ENCODE measurements at regions not wholly inside any gene's neighbourhood (a gene's known extent, or its start where the extent isn't known, plus 50 kb on each side); places are given as distances from the start of the nearest gene placed in this dataset.

DNA sequence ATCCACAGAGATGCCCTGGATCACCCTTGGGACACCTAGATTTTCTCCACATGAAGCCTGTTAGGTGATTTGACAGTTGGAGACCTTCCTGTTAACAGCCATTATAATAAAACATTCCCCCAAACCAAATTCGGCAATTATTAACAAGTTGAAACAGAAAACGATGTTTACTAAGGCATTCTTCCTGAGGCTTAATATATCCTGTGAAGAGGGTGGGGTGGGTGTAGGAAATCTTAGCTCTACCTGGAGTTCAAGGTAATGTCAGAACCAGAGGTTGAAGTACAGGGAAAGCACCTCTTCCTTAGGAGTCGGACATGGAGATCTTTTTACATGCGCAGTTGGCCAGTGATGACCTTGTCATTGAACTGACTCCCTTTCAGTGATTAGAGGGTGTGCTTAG lies 143.0 kb downstream of the FGF9 start:
- H3K4me1 ChIP-seq (ENCODE audit: control insufficient read depth, extremely low read depth, insufficient read depth, low read length), result no peaks in the 10 kb centered on the region

DNA sequence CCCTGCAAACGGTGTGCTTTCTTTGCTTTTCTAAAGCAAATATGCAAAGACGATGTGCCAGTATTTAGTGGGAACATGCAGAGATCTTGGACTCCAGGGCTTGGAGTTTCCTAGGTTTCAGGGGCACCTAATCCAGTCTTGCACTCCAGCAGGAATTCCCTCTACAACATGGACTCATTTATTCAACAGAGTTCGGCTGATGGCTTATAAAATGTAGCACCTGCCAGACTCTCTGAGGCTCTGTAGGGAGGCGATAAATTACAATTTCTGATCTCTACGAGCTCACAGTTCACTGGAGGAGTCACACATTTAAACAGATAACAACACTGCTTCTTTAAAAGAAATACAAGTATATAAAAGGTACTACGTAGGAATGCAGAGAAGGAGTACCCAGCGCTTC lies 143.7 kb downstream of the FGF9 start:
- H4K20me1 ChIP-seq (ENCODE audit: control insufficient read depth, extremely low read depth, insufficient read depth, low read length), result no peaks in the 10 kb centered on the region
- TF ChIP-seq, protein P1, sequence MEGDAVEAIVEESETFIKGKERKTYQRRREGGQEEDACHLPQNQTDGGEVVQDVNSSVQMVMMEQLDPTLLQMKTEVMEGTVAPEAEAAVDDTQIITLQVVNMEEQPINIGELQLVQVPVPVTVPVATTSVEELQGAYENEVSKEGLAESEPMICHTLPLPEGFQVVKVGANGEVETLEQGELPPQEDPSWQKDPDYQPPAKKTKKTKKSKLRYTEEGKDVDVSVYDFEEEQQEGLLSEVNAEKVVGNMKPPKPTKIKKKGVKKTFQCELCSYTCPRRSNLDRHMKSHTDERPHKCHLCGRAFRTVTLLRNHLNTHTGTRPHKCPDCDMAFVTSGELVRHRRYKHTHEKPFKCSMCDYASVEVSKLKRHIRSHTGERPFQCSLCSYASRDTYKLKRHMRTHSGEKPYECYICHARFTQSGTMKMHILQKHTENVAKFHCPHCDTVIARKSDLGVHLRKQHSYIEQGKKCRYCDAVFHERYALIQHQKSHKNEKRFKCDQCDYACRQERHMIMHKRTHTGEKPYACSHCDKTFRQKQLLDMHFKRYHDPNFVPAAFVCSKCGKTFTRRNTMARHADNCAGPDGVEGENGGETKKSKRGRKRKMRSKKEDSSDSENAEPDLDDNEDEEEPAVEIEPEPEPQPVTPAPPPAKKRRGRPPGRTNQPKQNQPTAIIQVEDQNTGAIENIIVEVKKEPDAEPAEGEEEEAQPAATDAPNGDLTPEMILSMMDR (conservative IDR thresholded peaks at IDR 0.05 in 1 of 2, IDR thresholded peaks at IDR 0.05 in 1 of 2; ENCODE audit: low read depth in 1 of 2, low read length in 2 of 2), result no peak
- no peak for TF ChIP-seq EZH2 (IDR thresholded peaks at IDR 0.05; ENCODE audit: low read length, missing control alignments)

More for the DNA sequence above, 143.0 kb downstream of the FGF9 start:
- Histone ChIP-seq H3K27me3 (ENCODE audit: control insufficient read depth, insufficient read depth, low read length) (no peaks in the 10 kb centered on the region), H3K4me2 (ENCODE audit: extremely low read depth, insufficient read depth, low read length) (no peak overlapping the region), H3K27ac (ENCODE audit: insufficient read depth, low read length) (no peak overlapping the region), H2AFZ (ENCODE audit: low read length) (no peak overlapping the region), H3K4me3 (replicated peaks in 1 of 4; ENCODE audit: control extremely low read depth in 1 of 4, insufficient read depth in 1 of 4, low read depth in 3 of 4, low read length in 4 of 4) (no peak overlapping the region), H3K36me3 (ENCODE audit: control insufficient read depth, insufficient read depth, low read length) (no peaks in the 10 kb centered on the region), H3K9me3 (ENCODE audit: control insufficient read depth, insufficient read depth, low read depth, low read length) (no peaks in the 10 kb centered on the region), H4K20me1 (ENCODE audit: control insufficient read depth, extremely low read depth, insufficient read depth, low read length) (no peaks in the 10 kb centered on the region), H3K9ac (ENCODE audit: insufficient read depth, low read length) (no peak overlapping the region), H3K79me2 (ENCODE audit: control insufficient read depth, insufficient read depth, low read length) (no peaks in the 10 kb centered on the region)
- no peak for DNase-seq (ENCODE audit: low read depth in 2 of 2)
- TF ChIP-seq EZH2 (IDR thresholded peaks at IDR 0.05; ENCODE audit: low read length, missing control alignments), result no peak
- TF ChIP-seq, protein P1 (conservative IDR thresholded peaks at IDR 0.05 in 1 of 2, IDR thresholded peaks at IDR 0.05 in 1 of 2; ENCODE audit: low read depth in 1 of 2, low read length in 2 of 2), result no peak

DNA sequence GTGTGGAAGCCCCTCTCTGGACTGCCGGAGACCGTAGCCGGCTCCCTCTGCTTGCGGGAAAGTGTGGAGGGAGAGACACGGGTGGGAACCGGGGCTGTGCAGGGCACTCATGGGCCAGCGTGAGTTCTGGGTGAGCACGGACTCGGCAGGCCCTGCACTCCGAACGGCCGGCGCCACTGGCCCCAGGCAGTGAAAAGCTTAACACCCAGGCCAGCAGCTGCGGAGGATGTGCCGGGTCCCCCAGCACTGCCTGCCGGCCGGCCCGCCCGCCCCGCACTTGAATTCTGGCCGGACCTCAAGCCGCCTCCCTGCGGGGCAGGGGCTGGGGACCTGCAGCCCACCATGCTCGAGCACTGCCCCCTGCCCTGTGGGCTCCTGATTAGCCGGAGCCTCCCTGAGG lies 147.0 kb downstream of the FGF9 start:
- Histone ChIP-seq H2AFZ (ENCODE audit: low read length) (no peak overlapping the region), H3K4me2 (ENCODE audit: extremely low read depth, insufficient read depth, low read length) (no peak overlapping the region), H3K27ac (ENCODE audit: insufficient read depth, low read length) (no peak overlapping the region), H3K79me2 (ENCODE audit: control insufficient read depth, insufficient read depth, low read length) (no peaks in the 10 kb centered on the region), H3K4me1 (ENCODE audit: control insufficient read depth, extremely low read depth, insufficient read depth, low read length) (no peaks in the 10 kb centered on the region), H3K9me3 (ENCODE audit: control insufficient read depth, insufficient read depth, low read depth, low read length) (no peaks in the 10 kb centered on the region), H3K9ac (ENCODE audit: insufficient read depth, low read length) (no peak overlapping the region), H3K36me3 (ENCODE audit: control insufficient read depth, insufficient read depth, low read length) (no peaks in the 10 kb centered on the region), H3K27me3 (ENCODE audit: control insufficient read depth, insufficient read depth, low read length) (no peaks in the 10 kb centered on the region), H4K20me1 (ENCODE audit: control insufficient read depth, extremely low read depth, insufficient read depth, low read length) (no peaks in the 10 kb centered on the region), H3K4me3 (replicated peaks in 1 of 4; ENCODE audit: control extremely low read depth in 1 of 4, insufficient read depth in 1 of 4, low read depth in 3 of 4, low read length in 4 of 4) (no peak overlapping the region)
- TF ChIP-seq, protein P1 (conservative IDR thresholded peaks at IDR 0.05 in 1 of 2, IDR thresholded peaks at IDR 0.05 in 1 of 2; ENCODE audit: low read depth in 1 of 2, low read length in 2 of 2), result no peak
- TF ChIP-seq EZH2 (IDR thresholded peaks at IDR 0.05; ENCODE audit: low read length, missing control alignments), result no peak
- DNase-seq (ENCODE audit: low read depth in 2 of 2), result no peak

More for the DNA sequence above, 143.7 kb downstream of the FGF9 start:
- no peak overlapping the region for H3K4me3 ChIP-seq (replicated peaks in 1 of 4; ENCODE audit: control extremely low read depth in 1 of 4, insufficient read depth in 1 of 4, low read depth in 3 of 4, low read length in 4 of 4)
- no peaks in the 10 kb centered on the region for H3K27me3 ChIP-seq (ENCODE audit: control insufficient read depth, insufficient read depth, low read length)
- no peaks in the 10 kb centered on the region for H3K4me1 ChIP-seq (ENCODE audit: control insufficient read depth, extremely low read depth, insufficient read depth, low read length)
- no peak overlapping the region for H3K9ac ChIP-seq (ENCODE audit: insufficient read depth, low read length)
- no peak for DNase-seq (ENCODE audit: low read depth in 2 of 2)
- H3K27ac ChIP-seq (ENCODE audit: insufficient read depth, low read length), result no peak overlapping the region
- H2AFZ ChIP-seq (ENCODE audit: low read length), result no peak overlapping the region
- H3K4me2 ChIP-seq (ENCODE audit: extremely low read depth, insufficient read depth, low read length), result no peak overlapping the region
- H3K9me3 ChIP-seq (ENCODE audit: control insufficient read depth, insufficient read depth, low read depth, low read length), result no peaks in the 10 kb centered on the region
- H3K36me3 ChIP-seq (ENCODE audit: control insufficient read depth, insufficient read depth, low read length), result no peaks in the 10 kb centered on the region
- H3K79me2 ChIP-seq (ENCODE audit: control insufficient read depth, insufficient read depth, low read length), result no peaks in the 10 kb centered on the region
